ENCODE measurements at regions not wholly inside any gene's neighbourhood (a gene's known extent, or its start where the extent isn't known, plus 50 kb on each side); places are given as distances from the start of the nearest gene placed in this dataset.

GRCh38 chr6:141846639-141847038 lies 286.1 kb upstream of the GJE1 start:
- H3K4me3 ChIP-seq: no peak overlapping the region
- no peaks in the 10 kb centered on the region for H3K36me3 ChIP-seq (replicated peaks; ENCODE audit: insufficient read depth, low read depth)
- H3K9me2 ChIP-seq (replicated peaks; ENCODE audit: insufficient read depth): no peaks in the 10 kb centered on the region
- H3K9me3 ChIP-seq (ENCODE audit: low read depth): no peaks in the 10 kb centered on the region
- H3K79me2 ChIP-seq: no peaks in the 10 kb centered on the region
- 81% methylated on average over 4 of the region's 4 CpGs for WGBS (ENCODE audit: low lambda C conversion rate, missing lambda C conversion rate)
- no peak overlapping the region for H2AFZ ChIP-seq
- H4K20me1 ChIP-seq (ENCODE audit: insufficient read depth, poor library complexity, severe bottlenecking): no peaks in the 10 kb centered on the region
- no peak overlapping the region for H3K27ac ChIP-seq
- no peaks in the 10 kb centered on the region for H3K27me3 ChIP-seq
- TF ChIP-seq CTCF (IDR thresholded peaks at IDR 0.05; ENCODE audit: poor library complexity): no peak
- no peak for TF ChIP-seq EZH2phosphoT487 (IDR thresholded peaks at IDR 0.05; ENCODE audit: low read depth, severe bottlenecking, unreplicated experiment)
- no peak for TF ChIP-seq EZH2 (IDR thresholded peaks at IDR 0.05; ENCODE audit: borderline replicate concordance)
- DNase-seq (ENCODE audit: low spot score): no peak
- H3K4me2 ChIP-seq: no peak overlapping the region
- H3K4me1 ChIP-seq (ENCODE audit: insufficient read depth): no peaks in the 10 kb centered on the region

- TF ChIP-seq CTCF (IDR thresholded peaks at IDR 0.05; ENCODE audit: poor library complexity) (no peak), EZH2 (IDR thresholded peaks at IDR 0.05; ENCODE audit: borderline replicate concordance) (no peak), EZH2phosphoT487 (IDR thresholded peaks at IDR 0.05; ENCODE audit: low read depth, severe bottlenecking, unreplicated experiment) (no peak)
- Histone ChIP-seq H3K9me2 (replicated peaks; ENCODE audit: insufficient read depth) (no peaks in the 10 kb centered on the region), H3K27ac (no peak overlapping the region), H3K9me3 (ENCODE audit: low read depth) (no peaks in the 10 kb centered on the region), H3K4me2 (no peak overlapping the region), H3K36me3 (replicated peaks; ENCODE audit: insufficient read depth, low read depth) (no peaks in the 10 kb centered on the region), H4K20me1 (ENCODE audit: insufficient read depth, poor library complexity, severe bottlenecking) (no peaks in the 10 kb centered on the region), H3K4me3 (no peak overlapping the region), H2AFZ (no peak overlapping the region), H3K4me1 (ENCODE audit: insufficient read depth) (no peaks in the 10 kb centered on the region), H3K27me3 (no peaks in the 10 kb centered on the region), H3K79me2 (no peaks in the 10 kb centered on the region)
- 87% methylated on average over 3 of the region's 3 CpGs for WGBS (ENCODE audit: low lambda C conversion rate, missing lambda C conversion rate)
- DNase-seq (ENCODE audit: low spot score): no peak
These were observed 289.4 kb upstream of the GJE1 start for GRCh38 chr6:141843178-141843834.

- no peak for DNase-seq (ENCODE audit: low spot score)
- no peaks in the 10 kb centered on the region for H3K27me3 ChIP-seq
- no peak overlapping the region for H2AFZ ChIP-seq
- no peaks in the 10 kb centered on the region for H3K9me2 ChIP-seq (replicated peaks; ENCODE audit: insufficient read depth)
- H3K9me3 ChIP-seq (ENCODE audit: low read depth): no peaks in the 10 kb centered on the region
- no peaks in the 10 kb centered on the region for H3K4me1 ChIP-seq (ENCODE audit: insufficient read depth)
- no peaks in the 10 kb centered on the region for H3K36me3 ChIP-seq (replicated peaks; ENCODE audit: insufficient read depth, low read depth)
- no peaks in the 10 kb centered on the region for H4K20me1 ChIP-seq (ENCODE audit: insufficient read depth, poor library complexity, severe bottlenecking)
- 93% methylated on average over 7 of the region's 7 CpGs for WGBS (ENCODE audit: low lambda C conversion rate, missing lambda C conversion rate)
- H3K4me3 ChIP-seq: no peak overlapping the region
- H3K27ac ChIP-seq: no peak overlapping the region
- H3K4me2 ChIP-seq: no peak overlapping the region
- no peaks in the 10 kb centered on the region for H3K79me2 ChIP-seq
- TF ChIP-seq CTCF (IDR thresholded peaks at IDR 0.05; ENCODE audit: poor library complexity) (no peak), EZH2phosphoT487 (IDR thresholded peaks at IDR 0.05; ENCODE audit: low read depth, severe bottlenecking, unreplicated experiment) (no peak), EZH2 (IDR thresholded peaks at IDR 0.05; ENCODE audit: borderline replicate concordance) (no peak)
These were observed 299.6 kb upstream of the GJE1 start for GRCh38 chr6:141833001-141833655.

Data from hepatocyte (in vitro differentiated cells).